ENCODE measurements at regions not wholly inside any gene's neighbourhood (a gene's known extent, or its start where the extent isn't known, plus 50 kb on each side); places are given as distances from the start of the nearest gene placed in this dataset.

DNA sequence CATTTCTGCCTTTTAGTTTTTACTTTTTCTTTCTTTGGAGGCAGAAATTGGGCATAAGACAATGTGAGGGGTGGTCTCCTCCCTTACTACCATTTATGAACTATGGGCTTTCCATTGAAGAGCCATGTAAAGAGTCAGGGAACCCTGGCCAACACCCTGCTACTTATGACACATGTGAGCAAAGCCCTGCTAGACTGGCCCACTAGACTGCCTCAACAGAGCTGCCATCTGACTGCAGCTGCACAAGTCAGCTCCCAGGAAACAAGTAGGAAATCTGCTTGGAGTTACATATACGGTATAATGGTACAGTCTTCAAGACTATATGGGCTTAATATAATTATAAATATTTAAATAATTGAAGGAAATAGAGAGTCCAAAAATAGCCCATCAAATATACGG is 816.8 kb downstream of the TRIB2 start:
- no peaks in the 10 kb centered on the region for H3K36me3 ChIP-seq (ENCODE audit: insufficient read depth, low read length)
- H3K27ac ChIP-seq (ENCODE audit: low read depth, low read length) = no peak overlapping the region
- no peak overlapping the region for H3K4me3 ChIP-seq (ENCODE audit: insufficient read depth, low read length)

DNA sequence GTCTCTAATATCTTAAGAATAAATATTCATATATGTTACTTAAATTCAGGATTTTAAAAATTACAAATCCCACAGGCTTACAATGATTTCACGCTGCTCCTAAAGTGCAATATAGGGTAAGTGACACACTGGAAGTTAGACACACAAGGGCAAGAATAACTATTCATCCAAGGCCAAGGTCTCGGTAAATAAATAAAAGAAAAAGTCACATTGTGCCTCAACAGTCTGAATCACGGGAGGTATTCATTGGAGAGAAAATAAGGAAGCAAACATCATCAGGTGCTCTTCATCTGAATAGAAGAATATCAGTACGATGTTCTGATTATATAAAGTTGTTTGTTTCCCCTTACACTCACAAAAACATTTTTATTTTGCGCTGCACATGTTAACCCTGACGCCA is 820.2 kb downstream of the TRIB2 start:
- no peak overlapping the region for H3K4me2 ChIP-seq (ENCODE audit: insufficient read depth, low read length)
- DNase-seq (ENCODE audit: insufficient read length, low spot score, missing footprints) = no peak

More for the DNA sequence above, 816.8 kb downstream of the TRIB2 start:
- Histone ChIP-seq H3K4me1 (ENCODE audit: insufficient read depth, low read length) (no peaks in the 10 kb centered on the region), H3K4me2 (ENCODE audit: insufficient read depth, low read length) (no peak overlapping the region), H3K9me3 (ENCODE audit: low read depth, low read length) (no peaks in the 10 kb centered on the region), H3K27me3 (ENCODE audit: insufficient read depth, low read length) (no peaks in the 10 kb centered on the region), H4K20me1 (ENCODE audit: insufficient read depth, low read length) (no peaks in the 10 kb centered on the region), H3K79me2 (ENCODE audit: insufficient read depth, low read length) (no peaks in the 10 kb centered on the region), H2AFZ (ENCODE audit: low read length) (no peak overlapping the region)
- TF ChIP-seq, protein P1, sequence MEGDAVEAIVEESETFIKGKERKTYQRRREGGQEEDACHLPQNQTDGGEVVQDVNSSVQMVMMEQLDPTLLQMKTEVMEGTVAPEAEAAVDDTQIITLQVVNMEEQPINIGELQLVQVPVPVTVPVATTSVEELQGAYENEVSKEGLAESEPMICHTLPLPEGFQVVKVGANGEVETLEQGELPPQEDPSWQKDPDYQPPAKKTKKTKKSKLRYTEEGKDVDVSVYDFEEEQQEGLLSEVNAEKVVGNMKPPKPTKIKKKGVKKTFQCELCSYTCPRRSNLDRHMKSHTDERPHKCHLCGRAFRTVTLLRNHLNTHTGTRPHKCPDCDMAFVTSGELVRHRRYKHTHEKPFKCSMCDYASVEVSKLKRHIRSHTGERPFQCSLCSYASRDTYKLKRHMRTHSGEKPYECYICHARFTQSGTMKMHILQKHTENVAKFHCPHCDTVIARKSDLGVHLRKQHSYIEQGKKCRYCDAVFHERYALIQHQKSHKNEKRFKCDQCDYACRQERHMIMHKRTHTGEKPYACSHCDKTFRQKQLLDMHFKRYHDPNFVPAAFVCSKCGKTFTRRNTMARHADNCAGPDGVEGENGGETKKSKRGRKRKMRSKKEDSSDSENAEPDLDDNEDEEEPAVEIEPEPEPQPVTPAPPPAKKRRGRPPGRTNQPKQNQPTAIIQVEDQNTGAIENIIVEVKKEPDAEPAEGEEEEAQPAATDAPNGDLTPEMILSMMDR (IDR thresholded peaks at IDR 0.05; ENCODE audit: extremely low read depth, low read depth, low read length) = no peak
- no peak for DNase-seq (ENCODE audit: insufficient read length, low spot score, missing footprints)

DNA sequence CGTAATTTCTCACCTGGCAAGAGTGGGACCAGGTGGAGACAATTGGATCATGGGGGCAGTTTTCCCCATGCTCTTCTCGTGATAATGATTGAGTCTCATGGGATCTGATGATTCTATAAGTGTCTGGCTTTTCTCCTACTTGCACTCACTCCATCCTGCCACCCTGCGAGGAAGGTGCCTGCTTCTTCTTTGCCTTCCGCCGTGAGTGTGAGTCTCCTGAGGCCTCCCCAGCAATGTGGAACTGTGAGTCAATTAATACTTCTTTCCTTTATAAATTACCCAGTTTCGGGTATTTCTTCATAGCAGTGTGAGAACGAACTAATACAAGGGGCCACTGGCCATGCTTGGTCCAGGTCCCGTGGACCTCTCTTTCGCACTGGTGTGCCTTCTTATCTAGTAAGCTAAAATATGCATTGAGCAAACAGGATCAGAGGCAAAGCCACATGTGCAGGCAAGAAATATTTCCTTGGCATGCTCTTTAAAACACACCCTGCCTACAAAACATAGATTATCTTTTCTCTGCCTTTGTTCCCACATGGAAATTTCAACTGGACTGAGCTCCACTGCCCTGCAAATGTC is 821.1 kb downstream of the TRIB2 start:
- Histone ChIP-seq H3K4me1 (ENCODE audit: insufficient read depth, low read length) (no peaks in the 10 kb centered on the region), H3K27ac (ENCODE audit: low read depth, low read length) (no peak overlapping the region), H4K20me1 (ENCODE audit: insufficient read depth, low read length) (no peaks in the 10 kb centered on the region), H3K27me3 (ENCODE audit: insufficient read depth, low read length) (no peaks in the 10 kb centered on the region), H3K4me3 (ENCODE audit: insufficient read depth, low read length) (no peak overlapping the region), H3K79me2 (ENCODE audit: insufficient read depth, low read length) (no peaks in the 10 kb centered on the region), H3K4me2 (ENCODE audit: insufficient read depth, low read length) (no peak overlapping the region), H2AFZ (ENCODE audit: low read length) (no peak overlapping the region), H3K36me3 (ENCODE audit: insufficient read depth, low read length) (no peaks in the 10 kb centered on the region), H3K9me3 (ENCODE audit: low read depth, low read length) (no peaks in the 10 kb centered on the region)
- TF ChIP-seq, protein P1 (IDR thresholded peaks at IDR 0.05; ENCODE audit: extremely low read depth, low read depth, low read length) = no peak
- no peak for DNase-seq (ENCODE audit: insufficient read length, low spot score, missing footprints)

More for the DNA sequence above, 820.2 kb downstream of the TRIB2 start:
- Histone ChIP-seq H2AFZ (ENCODE audit: low read length) (no peak overlapping the region), H3K27me3 (ENCODE audit: insufficient read depth, low read length) (no peaks in the 10 kb centered on the region), H3K4me3 (ENCODE audit: insufficient read depth, low read length) (no peak overlapping the region), H4K20me1 (ENCODE audit: insufficient read depth, low read length) (no peaks in the 10 kb centered on the region), H3K27ac (ENCODE audit: low read depth, low read length) (no peak overlapping the region), H3K79me2 (ENCODE audit: insufficient read depth, low read length) (no peaks in the 10 kb centered on the region), H3K36me3 (ENCODE audit: insufficient read depth, low read length) (no peaks in the 10 kb centered on the region), H3K9me3 (ENCODE audit: low read depth, low read length) (no peaks in the 10 kb centered on the region), H3K4me1 (ENCODE audit: insufficient read depth, low read length) (no peaks in the 10 kb centered on the region)
- TF ChIP-seq, protein P1 (IDR thresholded peaks at IDR 0.05; ENCODE audit: extremely low read depth, low read depth, low read length) = no peak

DNA sequence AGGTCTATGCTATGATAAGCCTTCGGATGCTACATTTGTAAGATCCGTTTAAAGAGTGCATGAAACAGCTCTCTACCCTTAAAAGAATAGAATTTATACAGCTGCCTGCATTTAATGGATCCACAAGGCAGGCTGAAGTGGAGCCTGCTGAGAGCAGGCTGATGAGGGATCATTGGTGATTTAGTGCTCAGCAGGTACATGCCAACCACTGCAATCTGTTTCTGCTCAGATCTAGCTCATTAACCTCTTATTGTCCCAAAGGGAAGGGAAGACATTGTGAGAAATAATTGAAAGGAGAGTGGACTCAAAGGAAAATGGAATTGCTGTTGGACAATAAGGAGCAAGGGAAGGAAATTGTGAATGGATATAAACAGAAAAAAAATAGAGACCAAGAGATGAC is 822.6 kb downstream of the TRIB2 start:
- H3K79me2 ChIP-seq (ENCODE audit: insufficient read depth, low read length) = no peaks in the 10 kb centered on the region
- TF ChIP-seq, protein P1 (IDR thresholded peaks at IDR 0.05; ENCODE audit: extremely low read depth, low read depth, low read length) = no peak

More for the DNA sequence above, 822.6 kb downstream of the TRIB2 start:
- H3K27ac ChIP-seq (ENCODE audit: low read depth, low read length) = no peak overlapping the region
- H3K4me3 ChIP-seq (ENCODE audit: insufficient read depth, low read length) = no peak overlapping the region
- no peaks in the 10 kb centered on the region for H3K4me1 ChIP-seq (ENCODE audit: insufficient read depth, low read length)
- no peak overlapping the region for H2AFZ ChIP-seq (ENCODE audit: low read length)
- no peaks in the 10 kb centered on the region for H3K9me3 ChIP-seq (ENCODE audit: low read depth, low read length)
- no peak for DNase-seq (ENCODE audit: insufficient read length, low spot score, missing footprints)
- H4K20me1 ChIP-seq (ENCODE audit: insufficient read depth, low read length) = no peaks in the 10 kb centered on the region
- H3K36me3 ChIP-seq (ENCODE audit: insufficient read depth, low read length) = no peaks in the 10 kb centered on the region
- H3K27me3 ChIP-seq (ENCODE audit: insufficient read depth, low read length) = no peaks in the 10 kb centered on the region
- H3K4me2 ChIP-seq (ENCODE audit: insufficient read depth, low read length) = no peak overlapping the region
